Suppressor macrophage (primary cell): ENCODE measurements at regions not wholly inside any gene's neighbourhood (a gene's known extent, or its start where the extent isn't known, plus 50 kb on each side); places are given as distances from the start of the nearest gene placed in this dataset.

Experiments
- DNase-seq, 4 experiments: peaks; one replicate each; pipeline ENCODE4 v3.0.0-alpha.2; 2020 to 2022

DNA sequence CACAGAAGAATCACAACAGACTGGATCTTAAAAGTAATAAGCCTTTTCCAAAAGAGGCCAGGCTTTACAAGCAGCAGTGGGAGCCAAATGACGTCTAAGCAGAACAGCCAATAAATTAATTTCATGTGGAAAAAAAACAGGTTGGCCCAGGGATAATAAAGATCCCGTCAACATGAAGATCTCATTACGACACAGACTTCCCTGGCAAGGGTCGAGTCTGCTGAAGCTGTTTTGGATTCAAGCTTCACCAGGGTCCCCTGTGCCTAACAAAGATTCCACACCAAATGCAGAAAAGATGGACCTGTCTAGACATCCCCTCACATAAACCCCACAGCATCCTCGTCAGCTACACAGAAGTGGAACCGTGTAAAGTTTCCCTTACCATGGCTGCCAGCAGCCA, 215.1 kb upstream of the ZNF507 start:
- no peak for DNase-seq

DNA sequence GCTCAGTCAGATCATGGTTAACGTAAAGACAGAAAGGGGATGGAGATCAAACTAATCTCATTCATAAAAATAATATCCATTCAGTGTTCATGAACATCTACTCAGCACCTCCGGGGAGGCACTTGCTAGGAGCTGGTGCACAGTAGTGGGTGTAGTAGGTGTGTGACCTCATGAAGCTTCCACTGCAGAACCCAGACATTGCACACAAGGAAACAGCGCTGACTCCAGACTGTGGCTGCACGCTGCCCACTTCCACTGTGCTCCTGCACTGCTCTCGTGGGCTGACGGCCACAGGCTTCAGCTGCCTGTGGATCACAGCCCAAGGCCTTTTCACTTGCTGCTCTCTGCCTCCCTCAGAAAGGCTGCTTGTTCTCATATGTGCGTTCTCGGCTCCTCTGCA, 214.4 kb upstream of the ZNF507 start:
- no peak for DNase-seq

DNA sequence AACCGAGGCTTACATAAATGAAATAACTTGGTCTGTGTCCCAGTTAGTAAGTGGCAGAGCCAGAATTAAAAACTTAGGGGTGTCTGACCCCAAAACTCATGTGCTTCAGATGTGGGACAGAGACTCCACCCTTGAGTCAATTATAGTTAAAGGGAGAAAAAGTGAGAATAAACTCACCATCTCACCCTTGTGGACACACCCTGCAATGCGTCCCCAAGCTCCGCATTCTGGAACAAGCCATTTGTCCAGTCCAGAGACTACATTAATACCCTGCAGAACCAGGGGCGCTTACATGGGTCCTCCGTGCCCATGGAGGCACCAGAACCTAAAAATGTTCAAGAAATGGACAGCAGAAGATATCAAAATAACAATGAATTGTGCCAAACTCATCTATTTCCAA, 207.0 kb upstream of the ZNF507 start:
- peak in 2 of 4 experiments; percentile 3 to 8 for DNase-seq

DNA sequence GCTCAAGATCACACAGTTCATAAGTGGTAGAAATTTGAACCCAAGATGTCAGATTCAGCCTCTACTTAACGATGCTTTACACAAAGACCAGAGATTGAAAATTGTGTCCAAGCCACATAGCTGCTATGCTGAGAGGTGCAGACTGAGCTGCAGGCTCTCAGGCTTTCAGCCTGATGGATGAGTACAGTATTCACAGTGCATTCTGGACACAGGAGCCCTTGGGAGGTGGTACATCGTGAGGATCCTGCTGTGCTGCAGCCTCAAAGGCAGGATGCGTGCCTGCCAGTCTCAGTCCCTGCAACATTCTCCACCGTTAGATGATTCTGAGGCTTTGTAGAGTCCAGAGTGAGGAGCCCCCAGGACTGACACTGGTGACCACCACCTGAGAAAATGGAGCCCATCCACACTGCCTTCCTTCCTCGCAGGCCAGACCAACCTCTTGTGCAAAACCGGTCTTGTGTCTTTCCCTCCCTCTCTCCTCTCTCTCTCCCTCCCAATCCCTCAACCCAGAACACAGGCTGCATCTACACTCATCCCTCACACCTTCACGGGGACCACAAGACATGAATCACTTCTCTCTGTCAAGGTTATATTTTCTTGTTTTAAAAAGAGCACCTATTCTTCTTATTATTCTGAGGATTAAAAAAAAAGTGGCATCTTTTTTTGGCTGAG, 203.4 kb upstream of the ZNF507 start:
- DNase-seq: no peak

DNA sequence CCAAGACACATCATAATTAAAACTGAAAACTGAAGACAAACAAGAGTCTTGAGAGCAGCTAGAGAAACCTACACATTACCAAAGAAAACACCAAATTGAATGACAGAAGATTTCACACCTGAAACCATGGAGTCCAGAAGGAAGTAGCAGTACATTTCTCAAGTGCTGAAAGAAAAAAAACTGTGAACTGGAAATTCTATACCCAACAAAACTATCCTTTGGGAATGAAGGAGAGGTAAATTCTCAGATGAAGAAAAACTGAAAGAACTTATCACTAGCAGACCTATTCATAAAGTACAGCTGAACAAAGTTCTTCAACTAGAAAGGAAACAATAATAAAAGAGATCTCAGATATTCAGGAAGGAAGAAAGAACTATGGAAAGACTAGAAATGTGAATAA, 198.7 kb upstream of the ZNF507 start:
- DNase-seq: no peak

DNA sequence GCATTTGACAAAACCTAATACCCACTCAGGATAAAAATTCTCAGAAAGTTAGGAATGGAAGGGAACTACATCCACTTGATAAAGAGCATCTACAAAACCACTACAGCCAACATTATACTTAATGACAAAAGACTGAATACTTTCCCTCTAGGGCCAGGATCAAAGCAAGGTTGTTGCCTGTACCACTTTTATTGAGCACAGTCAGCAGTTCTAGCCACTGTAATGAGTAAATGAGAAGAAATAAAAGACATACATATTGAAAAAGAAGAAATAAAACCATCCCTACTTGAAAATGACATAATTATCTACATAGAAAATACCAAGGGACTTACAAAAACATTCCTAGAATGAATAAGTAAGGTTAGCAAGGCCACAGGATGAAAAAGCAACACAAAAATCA, 194.8 kb upstream of the ZNF507 start:
- no peak for DNase-seq

DNA sequence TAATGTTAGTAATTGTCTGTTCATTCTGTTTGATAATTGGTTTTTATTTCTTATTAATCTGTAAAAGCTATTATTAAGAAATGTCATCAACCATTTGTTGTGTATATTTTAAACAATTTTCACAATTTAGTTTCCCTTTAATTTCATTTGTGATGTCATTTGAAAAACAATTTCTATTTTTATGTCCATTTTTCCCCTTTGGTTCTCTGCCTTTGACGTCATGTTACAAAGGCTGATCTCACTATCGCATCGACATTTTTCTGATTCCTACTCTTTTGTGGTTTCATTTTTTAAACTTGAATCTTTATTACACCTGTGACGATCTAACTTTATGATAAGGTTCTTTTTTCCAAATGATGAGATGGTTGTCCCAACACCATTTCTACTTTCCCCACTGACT, 191.0 kb upstream of the ZNF507 start:
- no peak for DNase-seq

DNA sequence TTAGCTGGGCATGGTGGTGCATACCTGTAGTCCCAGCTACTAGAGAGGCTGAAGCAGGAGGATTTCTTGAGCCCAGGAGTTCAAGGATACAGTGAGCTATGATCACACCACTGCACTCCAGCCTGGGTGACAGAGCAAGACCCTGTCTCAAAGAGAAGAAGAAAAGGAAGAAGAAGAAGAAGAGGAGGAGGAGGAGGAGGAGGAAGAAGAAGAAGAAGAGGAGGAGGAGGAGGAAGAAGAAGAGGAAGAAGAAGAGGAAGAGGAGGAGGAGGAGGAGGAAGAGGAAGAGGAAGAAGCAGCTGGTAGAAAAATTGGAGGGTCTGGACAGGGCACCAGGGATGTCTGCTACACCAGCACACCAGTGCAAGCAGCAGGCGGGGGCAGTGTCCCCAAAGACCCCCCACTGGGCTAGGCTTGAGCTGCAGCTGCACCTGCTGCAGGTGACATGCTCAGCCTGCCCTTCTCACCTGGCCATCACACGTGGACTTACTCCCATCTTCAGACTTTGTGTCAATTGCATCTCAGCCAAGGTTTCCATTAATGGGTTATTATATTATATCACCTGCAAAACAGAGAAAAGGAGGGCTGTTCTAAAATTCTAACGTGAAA, 180.9 kb upstream of the ZNF507 start:
- DNase-seq: no peak

DNA sequence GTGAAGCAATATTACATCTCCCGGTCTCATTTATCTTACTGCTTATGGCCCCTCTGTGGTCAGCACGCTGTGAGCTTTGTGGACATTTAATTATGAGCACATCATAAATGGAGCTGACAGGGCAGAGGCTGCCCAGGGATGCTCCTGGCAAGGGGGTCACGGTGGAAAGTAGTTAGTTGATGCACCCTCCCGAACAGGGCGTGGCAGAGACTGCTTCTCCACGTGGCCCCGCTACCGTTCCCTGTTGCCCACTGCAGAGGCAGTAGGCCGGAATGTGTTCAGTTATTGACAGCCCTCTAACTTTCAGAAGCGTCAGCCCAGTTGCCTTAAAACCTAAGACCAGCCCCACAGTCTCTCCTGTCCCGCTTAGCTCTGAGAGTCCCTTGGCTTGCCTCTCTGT, 180.3 kb upstream of the ZNF507 start:
- DNase-seq: no peak

DNA sequence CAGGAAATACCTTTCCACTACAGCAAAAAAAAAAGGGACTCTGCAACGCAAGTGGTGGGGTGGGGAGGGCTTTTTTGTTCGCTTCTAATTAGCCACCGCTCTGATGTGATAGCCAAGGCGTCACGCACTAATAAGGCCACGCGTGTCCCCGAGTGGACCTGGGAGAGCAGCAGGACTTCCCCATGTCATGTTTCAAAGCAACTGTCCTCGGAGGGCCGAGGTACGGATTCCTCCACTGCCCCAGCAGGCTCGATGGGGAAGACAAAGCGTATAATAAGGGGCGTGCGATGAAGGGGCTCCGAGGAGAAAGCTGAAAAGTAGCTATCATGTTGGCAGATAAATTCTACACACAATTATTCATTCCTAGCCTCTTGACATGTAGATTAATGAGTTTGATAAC, 179.7 kb upstream of the ZNF507 start:
- DNase-seq: no peak

DNA sequence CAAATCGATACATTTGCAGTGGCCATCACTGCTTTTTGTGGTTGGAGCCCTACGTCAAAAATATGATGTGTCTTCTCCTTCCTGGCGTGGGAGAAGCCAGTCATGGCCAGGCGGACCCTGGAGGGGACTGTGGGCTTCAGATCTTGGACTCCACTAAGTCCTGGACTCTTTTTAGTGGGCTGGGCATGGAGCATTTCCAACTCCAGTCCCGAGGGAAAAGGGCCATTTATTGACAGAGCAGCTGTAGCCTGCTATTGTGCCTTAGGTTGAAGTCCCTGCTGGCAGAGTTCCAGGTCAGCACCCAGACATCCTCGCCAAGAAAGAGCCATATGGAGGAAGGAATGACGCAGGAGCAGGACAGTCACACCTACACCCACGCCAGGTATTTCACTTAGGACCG, 179.2 kb upstream of the ZNF507 start:
- no peak for DNase-seq

DNA sequence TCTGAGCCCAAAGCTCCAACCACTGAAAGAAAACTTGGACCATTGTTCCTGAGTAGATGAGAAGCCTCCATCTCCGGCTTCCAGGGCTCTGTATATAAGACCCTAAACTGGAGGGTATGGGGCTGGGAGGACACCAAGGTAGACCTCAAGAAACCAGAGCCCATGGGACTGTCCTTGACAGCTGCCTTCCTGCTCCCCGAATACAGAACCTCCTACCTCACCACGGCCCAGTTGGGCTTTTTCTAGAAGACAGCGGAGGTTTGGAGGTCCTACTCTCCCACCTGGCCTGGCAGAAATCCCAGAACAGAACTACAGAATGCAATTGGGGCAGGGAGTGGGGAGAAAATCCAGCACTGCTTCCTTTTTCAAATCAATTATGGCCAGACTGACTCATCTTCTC, 177.3 kb upstream of the ZNF507 start:
- no peak for DNase-seq

DNA sequence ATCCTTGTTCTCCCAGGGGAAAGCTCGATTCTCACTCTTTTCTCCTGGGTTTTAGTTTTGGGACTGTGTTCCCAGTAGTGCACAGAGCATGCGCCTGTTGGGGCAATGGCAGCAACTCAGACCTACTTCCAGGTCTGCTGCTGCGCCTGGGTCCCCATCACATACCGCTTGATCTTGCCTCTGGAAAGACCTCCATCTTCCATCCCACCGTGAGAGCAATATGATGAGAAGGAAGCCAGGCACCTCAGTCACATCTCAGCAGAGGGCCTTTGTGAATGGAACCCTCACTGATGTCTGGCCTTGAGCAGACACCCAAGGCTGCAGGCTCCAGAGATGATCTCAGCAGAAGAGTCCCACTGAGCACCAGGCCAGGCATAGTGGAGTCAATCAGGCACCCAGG, 176.8 kb upstream of the ZNF507 start:
- DNase-seq: no peak

DNA sequence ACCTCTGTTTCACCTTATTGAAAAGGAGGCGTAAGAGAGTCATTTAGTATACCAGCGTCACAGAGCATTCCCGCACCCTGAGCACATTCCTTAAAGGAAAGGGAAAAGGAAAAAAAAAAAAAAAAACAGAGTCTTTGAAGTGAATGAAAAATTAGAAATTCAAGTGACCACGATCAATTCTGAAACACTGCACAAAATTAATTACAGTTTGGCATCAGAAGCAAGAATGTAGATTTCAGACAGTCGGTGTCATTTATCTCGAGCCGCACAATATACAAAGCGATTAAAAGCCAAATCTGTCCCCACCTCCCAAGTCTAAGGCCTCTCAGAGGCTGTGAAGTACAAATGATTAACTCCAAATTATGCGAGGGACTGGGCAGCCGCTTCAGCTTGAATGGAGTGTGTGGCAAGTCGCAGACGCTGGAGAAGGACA, 173.7 kb upstream of the ZNF507 start:
- DNase-seq: no peak

DNA sequence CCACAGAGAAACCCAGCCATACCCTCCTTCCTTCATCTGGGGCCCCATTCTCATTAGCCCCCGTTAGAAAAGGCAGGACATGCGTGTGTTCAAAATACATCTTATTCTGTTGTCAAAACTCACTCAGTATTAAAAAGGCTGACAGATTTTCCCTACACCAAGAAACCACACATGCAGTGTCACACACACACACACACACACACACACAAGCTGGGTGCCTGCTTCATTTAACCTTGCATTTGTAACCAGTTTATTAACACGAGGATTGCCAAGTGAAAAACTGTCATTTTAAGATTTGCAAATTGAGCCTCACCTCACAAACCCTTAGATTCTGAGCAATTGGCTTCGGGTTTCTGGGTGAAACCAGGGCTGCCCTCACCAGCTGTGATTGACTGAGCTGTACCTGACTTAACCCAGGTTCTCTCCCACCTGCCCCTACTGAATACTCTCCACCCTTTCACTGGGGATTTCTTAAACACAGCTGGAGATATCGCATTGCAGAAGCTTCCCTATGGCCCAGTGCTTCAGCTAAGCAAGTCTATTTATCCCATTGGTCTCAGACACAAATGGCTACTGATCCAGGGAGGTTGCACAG, 172.7 kb upstream of the ZNF507 start:
- DNase-seq: no peak

DNA sequence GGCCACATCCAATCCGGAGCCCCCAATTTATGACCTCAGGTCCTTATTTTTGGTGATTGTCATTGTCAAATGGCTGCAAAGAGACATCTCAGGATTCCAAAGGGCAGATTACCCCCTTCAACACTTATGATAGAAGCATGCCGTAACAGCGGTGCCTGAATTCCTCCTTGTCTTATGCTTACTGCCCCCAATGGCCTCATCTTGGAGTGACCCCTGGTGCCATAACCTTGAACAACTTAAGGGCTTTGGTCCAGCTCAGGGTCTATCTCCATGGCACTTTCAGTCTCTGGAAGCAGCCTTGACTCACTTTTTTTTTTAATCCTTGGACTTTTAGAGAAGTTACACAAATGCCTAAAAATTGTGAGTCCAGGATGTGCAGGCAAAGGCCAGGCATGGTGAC, 171.6 kb upstream of the ZNF507 start:
- DNase-seq: no peak

DNA sequence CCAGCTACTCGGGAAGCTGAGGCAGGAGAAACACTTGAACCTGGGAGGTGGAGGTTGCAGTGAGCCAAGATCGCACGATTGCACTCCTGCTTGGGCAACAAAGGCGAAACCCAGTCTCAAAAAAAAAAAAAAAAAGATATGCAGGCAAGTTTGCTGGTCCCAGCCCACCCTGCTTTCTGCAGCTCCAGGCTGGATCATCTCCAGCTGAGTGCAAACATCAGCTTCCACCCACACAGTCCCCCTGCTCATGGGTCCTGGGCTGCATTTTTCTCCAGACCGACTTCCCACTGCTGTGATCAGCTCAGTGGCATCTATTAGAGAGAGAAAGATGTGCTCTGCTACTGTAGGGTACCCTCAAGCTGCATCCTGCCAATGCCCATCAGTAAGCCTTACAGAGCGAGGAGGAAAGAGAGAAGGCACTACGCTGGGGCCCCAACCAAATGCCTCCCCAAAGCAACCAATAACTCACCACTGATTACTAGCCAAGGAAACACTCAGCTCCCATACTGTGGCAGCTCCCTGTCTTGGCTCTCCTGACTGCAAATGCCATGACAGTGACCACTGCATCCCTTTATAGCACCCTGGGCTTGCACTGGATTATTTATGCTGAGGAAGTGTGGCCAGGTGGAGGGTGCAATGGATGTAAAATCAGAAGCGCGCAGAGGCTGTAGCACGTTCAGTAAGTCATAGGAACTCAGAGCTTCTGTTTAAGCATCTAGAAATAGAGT, 170.9 kb upstream of the ZNF507 start:
- no peak for DNase-seq

DNA sequence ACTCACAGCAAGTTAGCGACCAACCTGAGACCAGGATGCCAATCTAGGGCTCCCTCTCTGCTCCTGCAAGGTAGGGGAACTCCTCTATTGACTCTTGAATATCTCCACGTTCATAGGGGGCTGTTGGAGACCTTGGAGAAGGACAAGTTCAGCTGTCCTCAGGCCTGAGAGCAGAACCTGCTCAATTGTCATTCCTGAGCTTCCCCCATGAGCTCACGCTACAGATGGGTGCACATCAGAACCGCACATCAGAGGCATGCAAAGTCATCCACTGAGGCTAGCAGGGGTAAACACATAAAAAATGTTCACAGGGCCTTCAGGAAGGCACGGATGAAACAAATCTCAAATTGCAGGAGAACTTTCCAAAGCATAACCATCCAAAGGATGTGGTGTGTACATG, 168.8 kb upstream of the ZNF507 start:
- DNase-seq: no peak

DNA sequence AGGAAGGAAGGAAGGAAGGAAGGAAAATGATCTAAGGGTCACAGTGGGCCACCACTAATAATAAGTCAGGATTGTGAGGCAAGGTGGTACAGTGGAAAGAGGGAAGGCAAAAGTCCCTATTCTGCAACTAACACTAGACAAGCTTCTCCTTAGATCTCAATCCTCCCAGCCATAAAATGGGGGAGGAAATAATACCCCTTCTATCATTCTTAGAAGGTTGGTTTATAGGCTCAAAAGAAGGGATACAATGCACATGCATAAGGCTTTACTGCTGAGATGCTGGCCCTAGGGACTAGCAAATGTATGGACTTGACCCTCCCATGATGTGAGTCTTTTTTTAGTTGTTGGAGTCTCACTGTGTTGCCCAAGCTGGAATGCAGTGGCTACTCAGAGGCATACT, 167.7 kb upstream of the ZNF507 start:
- no peak for DNase-seq

DNA sequence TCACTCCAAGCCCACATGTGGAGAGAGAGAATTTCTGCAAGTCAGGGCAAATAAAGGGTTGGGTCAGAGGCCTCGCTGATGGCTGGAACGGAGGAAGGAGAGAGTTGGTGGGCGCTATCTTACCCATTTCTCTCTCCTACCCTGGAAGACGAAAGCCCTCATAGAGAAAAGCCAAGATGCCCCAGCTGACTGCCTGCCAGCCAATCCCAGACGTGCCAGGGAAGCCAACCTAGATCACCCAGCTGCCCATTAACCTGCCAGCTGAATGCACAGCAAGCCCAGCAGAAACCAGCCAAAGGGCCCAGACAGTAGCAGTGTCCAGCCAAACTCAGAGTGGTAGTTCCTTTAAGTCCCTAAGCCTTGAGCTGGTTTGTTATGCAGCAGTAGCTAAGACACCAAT, 167.0 kb upstream of the ZNF507 start:
- DNase-seq: no peak

DNA sequence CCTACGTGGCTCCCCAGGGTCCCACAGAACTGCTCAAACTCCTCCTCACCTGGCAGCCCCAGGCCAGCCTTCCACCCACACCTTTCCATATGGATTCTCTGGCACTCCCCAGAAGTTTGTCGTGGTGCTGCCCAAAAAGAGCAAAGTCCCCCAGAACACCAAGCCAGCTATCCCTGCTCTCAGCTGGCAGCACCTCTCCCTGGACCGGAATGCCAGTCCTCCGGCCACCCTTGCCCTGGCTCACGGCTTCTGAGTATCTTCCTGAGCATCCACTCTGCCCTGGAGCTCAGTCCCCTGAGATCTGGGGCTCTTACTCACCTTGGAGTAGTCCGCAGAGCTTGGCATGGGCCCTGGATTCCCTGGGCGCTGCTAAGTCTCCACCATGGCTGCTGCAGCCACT, 166.5 kb upstream of the ZNF507 start:
- no peak for DNase-seq

DNA sequence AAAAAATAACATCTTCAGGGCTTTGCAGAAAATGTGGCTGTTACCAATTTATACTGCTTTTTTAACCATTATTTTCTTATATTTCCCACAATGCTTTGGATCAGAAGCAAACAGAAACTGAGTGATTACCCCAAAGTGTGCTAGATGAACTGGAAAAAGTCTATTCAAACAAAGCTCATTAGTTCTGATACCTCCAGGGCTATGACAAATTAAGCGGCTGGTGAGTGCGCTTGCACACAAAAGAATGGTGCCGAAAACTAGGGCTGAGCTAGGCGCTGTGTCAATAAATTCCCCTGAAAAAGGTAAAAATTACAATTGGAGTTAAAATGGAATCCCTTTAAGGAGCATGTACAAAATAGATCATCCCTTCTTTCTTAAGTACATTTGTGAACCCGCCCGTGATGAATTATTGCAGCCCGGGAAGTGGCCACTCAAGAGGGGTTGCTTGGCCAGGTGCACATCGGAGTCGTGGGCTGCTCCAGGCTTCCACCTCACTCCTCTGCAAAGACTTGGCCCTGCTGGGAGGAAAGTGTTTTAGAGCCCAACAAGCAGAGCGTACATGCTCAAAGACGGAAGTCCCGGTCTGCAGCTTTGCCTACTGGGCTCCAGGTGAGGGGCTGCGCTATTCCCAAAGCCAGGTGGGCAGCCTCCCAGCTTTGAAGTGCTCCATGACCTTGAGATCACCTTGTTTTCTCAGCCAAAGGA, 164.0 kb upstream of the ZNF507 start:
- DNase-seq: no peak
